ENCODE measurements at regions not wholly inside any gene's neighbourhood (a gene's known extent, or its start where the extent isn't known, plus 50 kb on each side); places are given as distances from the start of the nearest gene placed in this dataset.

- TF ChIP-seq CTCF (IDR thresholded peaks at IDR 0.05) (no peak), POLR2AphosphoS5 (IDR thresholded peaks at IDR 0.05) (no peak), EP300 (IDR thresholded peaks at IDR 0.05) (no peak)
These were observed 516.4 kb upstream of the ARID1B start for GRCh38 chr6:156260815-156261214.

Measured in esophagus muscularis mucosa (tissue), 4 donors.